ENCODE measurements at regions not wholly inside any gene's neighbourhood (a gene's known extent, or its start where the extent isn't known, plus 50 kb on each side); places are given as distances from the start of the nearest gene placed in this dataset.

DNA sequence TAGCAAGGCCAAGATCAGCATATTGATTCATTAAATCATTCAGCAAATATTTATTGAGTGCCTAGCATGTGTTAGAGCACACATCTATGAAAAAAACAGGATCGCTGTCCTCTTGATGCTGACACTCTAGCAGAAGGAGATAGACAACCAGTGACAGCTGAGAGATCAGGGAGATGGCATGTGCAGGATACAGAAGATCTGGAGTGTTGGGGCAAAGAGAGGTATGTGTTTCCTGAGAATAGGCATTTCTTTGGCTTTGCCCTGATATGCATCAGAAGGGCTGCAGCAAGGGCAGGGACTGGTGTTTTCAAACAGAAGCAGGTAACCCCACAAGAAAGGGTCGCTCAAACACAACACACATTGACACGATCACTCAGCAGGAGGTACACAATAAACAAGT is 423.4 kb downstream of the FOXO1 start:
- Mint-ChIP-seq H3K27ac (no peak overlapping the region), H3K4me3 (no peak overlapping the region), H3K4me1 (no peaks in the 10 kb centered on the region), H3K27me3 (ENCODE audit: insufficient read depth, low read depth) (no peaks in the 10 kb centered on the region), H3K36me3 (no peaks in the 10 kb centered on the region), H3K9me3 (peaks cover 5% of the 10 kb centered on the region)
- Histone ChIP-seq H3K27me3 (no peaks in the 10 kb centered on the region), H3K27ac (no peak overlapping the region), H3F3A (ENCODE audit: low read depth) (no peaks in the 10 kb centered on the region), H3K79me2 (ENCODE audit: low read depth) (no peaks in the 10 kb centered on the region), H3K4me2 (no peak overlapping the region), H3K9me3 (ENCODE audit: low read depth) (no peaks in the 10 kb centered on the region), H3K4me1 (peaks cover 9% of the 10 kb centered on the region), H3K9ac (no peak overlapping the region), H4K20me1 (ENCODE audit: low read depth) (no peaks in the 10 kb centered on the region), H3K4me3 (no peak overlapping the region), H3K36me3 (no peaks in the 10 kb centered on the region), H2AFZ (replicated peaks) (no peak overlapping the region)
- no peak for TF ChIP-seq EZH2phosphoT487 (IDR thresholded peaks at IDR 0.05)
- TF ChIP-seq, protein P1, sequence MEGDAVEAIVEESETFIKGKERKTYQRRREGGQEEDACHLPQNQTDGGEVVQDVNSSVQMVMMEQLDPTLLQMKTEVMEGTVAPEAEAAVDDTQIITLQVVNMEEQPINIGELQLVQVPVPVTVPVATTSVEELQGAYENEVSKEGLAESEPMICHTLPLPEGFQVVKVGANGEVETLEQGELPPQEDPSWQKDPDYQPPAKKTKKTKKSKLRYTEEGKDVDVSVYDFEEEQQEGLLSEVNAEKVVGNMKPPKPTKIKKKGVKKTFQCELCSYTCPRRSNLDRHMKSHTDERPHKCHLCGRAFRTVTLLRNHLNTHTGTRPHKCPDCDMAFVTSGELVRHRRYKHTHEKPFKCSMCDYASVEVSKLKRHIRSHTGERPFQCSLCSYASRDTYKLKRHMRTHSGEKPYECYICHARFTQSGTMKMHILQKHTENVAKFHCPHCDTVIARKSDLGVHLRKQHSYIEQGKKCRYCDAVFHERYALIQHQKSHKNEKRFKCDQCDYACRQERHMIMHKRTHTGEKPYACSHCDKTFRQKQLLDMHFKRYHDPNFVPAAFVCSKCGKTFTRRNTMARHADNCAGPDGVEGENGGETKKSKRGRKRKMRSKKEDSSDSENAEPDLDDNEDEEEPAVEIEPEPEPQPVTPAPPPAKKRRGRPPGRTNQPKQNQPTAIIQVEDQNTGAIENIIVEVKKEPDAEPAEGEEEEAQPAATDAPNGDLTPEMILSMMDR (IDR thresholded peaks at IDR 0.05): no peak
- TF ChIP-seq EZH2 (IDR thresholded peaks at IDR 0.05): no peak
- DNase-seq (ENCODE audit: low spot score): no peak

DNA sequence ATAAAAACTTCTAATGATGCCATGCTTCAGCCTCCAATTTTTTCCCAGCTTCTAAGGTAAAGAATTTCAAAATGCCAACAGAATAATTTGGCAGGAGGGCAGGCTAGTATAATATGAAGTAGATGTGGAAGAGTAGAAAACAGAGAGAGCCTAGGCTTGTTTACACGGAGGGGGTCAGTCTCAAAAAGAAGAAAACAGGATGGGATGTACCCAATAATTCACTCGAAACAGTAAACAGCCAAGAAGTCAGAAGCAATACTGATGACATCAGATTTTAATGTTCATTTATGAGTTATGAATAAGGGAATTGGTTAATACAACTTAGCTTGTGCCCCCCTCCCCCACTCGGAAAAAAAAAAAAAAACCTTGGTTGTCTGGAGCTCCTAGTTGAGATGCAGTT is 422.5 kb downstream of the FOXO1 start:
- H3K4me1 Mint-ChIP-seq: no peaks in the 10 kb centered on the region
- no peaks in the 10 kb centered on the region for H3K27me3 Mint-ChIP-seq (ENCODE audit: insufficient read depth, low read depth)
- no peak overlapping the region for H3K4me3 ChIP-seq
- H3K9ac ChIP-seq: no peak overlapping the region
- H4K20me1 ChIP-seq (ENCODE audit: low read depth): no peaks in the 10 kb centered on the region
- H3F3A ChIP-seq (ENCODE audit: low read depth): no peaks in the 10 kb centered on the region
- no peak for DNase-seq (ENCODE audit: low spot score)
- no peak overlapping the region for H3K27ac Mint-ChIP-seq
- no peak overlapping the region for H2AFZ ChIP-seq (replicated peaks)
- no peak overlapping the region for H3K27ac ChIP-seq
- peaks cover 5% of the 10 kb centered on the region for H3K9me3 Mint-ChIP-seq
- no peak overlapping the region for H3K4me2 ChIP-seq
- no peaks in the 10 kb centered on the region for H3K27me3 ChIP-seq
- no peaks in the 10 kb centered on the region for H3K36me3 ChIP-seq
- TF ChIP-seq, protein P1 (IDR thresholded peaks at IDR 0.05): no peak
- TF ChIP-seq EZH2phosphoT487 (IDR thresholded peaks at IDR 0.05) (no peak), EZH2 (IDR thresholded peaks at IDR 0.05) (no peak)
- no peak overlapping the region for H3K4me3 Mint-ChIP-seq
- no peaks in the 10 kb centered on the region for H3K79me2 ChIP-seq (ENCODE audit: low read depth)
- no peaks in the 10 kb centered on the region for H3K36me3 Mint-ChIP-seq
- H3K9me3 ChIP-seq (ENCODE audit: low read depth): no peaks in the 10 kb centered on the region
- peaks cover 9% of the 10 kb centered on the region for H3K4me1 ChIP-seq

DNA sequence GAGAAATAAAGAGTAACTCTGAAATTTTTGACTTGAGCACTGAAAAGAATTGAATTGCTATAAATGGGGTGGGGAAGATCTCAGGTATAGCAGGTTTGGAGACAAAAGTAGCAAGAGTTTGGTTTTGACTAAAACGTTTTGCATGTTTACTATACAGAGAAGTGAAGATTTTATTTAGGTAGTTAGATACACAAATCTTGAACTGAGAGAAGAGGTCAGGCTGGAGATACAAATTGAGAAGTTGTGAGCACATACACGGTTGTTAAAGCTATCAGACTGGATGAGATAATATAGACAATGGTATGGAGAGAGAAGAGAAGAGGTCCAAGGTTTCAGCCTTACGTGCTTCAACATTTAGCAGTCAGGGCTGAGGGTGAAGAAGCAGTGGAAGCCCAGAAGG is 420.9 kb downstream of the FOXO1 start:
- Histone ChIP-seq H3K27me3 (no peaks in the 10 kb centered on the region), H3K9ac (no peak overlapping the region), H3K4me1 (peaks cover 9% of the 10 kb centered on the region), H3K36me3 (no peaks in the 10 kb centered on the region), H3F3A (ENCODE audit: low read depth) (no peaks in the 10 kb centered on the region), H2AFZ (replicated peaks) (no peak overlapping the region), H4K20me1 (ENCODE audit: low read depth) (no peaks in the 10 kb centered on the region), H3K4me3 (no peak overlapping the region), H3K79me2 (ENCODE audit: low read depth) (no peaks in the 10 kb centered on the region), H3K9me3 (ENCODE audit: low read depth) (no peaks in the 10 kb centered on the region), H3K27ac (no peak overlapping the region), H3K4me2 (no peak overlapping the region)
- H3K4me1 Mint-ChIP-seq: no peaks in the 10 kb centered on the region
- H3K4me3 Mint-ChIP-seq: no peak overlapping the region
- no peaks in the 10 kb centered on the region for H3K27me3 Mint-ChIP-seq (ENCODE audit: insufficient read depth, low read depth)
- DNase-seq (ENCODE audit: low spot score): no peak
- TF ChIP-seq, protein P1 (IDR thresholded peaks at IDR 0.05): no peak
- no peak for TF ChIP-seq EZH2 (IDR thresholded peaks at IDR 0.05)
- no peak for TF ChIP-seq EZH2phosphoT487 (IDR thresholded peaks at IDR 0.05)
- no peaks in the 10 kb centered on the region for H3K36me3 Mint-ChIP-seq
- peaks cover 5% of the 10 kb centered on the region for H3K9me3 Mint-ChIP-seq
- H3K27ac Mint-ChIP-seq: no peak overlapping the region

DNA sequence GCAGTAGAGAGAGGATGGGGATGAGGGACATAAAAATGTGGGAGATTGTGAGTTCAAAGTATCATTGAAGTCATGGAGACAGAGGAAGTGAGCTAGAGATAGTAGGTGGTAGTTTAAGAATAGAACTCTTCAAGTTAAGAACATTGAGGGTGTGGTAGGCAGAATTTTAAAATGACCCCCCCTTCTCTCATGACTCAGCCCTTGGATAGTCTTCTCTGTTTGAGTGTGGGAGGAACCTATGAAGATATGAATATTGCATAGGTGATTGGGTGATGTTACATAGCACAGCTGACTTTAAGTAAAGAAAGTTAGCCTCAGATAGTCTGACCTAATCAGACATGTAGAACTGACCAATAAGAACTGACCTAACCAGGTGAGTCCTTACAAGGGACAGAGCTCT is 418.6 kb downstream of the FOXO1 start:
- H3K4me2 ChIP-seq: no peak overlapping the region
- Mint-ChIP-seq H3K4me1 (no peaks in the 10 kb centered on the region), H3K9me3 (peaks cover 5% of the 10 kb centered on the region), H3K27me3 (ENCODE audit: insufficient read depth, low read depth) (no peaks in the 10 kb centered on the region), H3K4me3 (no peak overlapping the region), H3K27ac (no peak overlapping the region), H3K36me3 (no peaks in the 10 kb centered on the region)
- no peaks in the 10 kb centered on the region for H4K20me1 ChIP-seq (ENCODE audit: low read depth)
- TF ChIP-seq EZH2phosphoT487 (IDR thresholded peaks at IDR 0.05) (no peak), EZH2 (IDR thresholded peaks at IDR 0.05) (no peak)
- TF ChIP-seq, protein P1 (IDR thresholded peaks at IDR 0.05): no peak
- no peak overlapping the region for H2AFZ ChIP-seq (replicated peaks)
- H3K4me3 ChIP-seq: no peak overlapping the region
- H3K27me3 ChIP-seq: no peaks in the 10 kb centered on the region
- no peak for DNase-seq (ENCODE audit: low spot score)
- H3K79me2 ChIP-seq (ENCODE audit: low read depth): no peaks in the 10 kb centered on the region
- H3F3A ChIP-seq (ENCODE audit: low read depth): no peaks in the 10 kb centered on the region
- H3K4me1 ChIP-seq: no peaks in the 10 kb centered on the region
- H3K9me3 ChIP-seq (ENCODE audit: low read depth): no peaks in the 10 kb centered on the region
- H3K27ac ChIP-seq: no peak overlapping the region
- H3K9ac ChIP-seq: no peak overlapping the region
- H3K36me3 ChIP-seq: no peaks in the 10 kb centered on the region
